ENCODE measurements at regions not wholly inside any gene's neighbourhood (a gene's known extent, or its start where the extent isn't known, plus 50 kb on each side); places are given as distances from the start of the nearest gene placed in this dataset.

GRCh38 chr20:22836211-22836610, 198.9 kb upstream of the SSTR4 start:
- DNase-seq (ENCODE audit: low read depth in 2 of 2), result peak in 1 of 2 donors; percentile 50
- no peak for TF ChIP-seq CTCF (IDR thresholded peaks at IDR 0.05; ENCODE audit: low read depth, low read length)
- H3K4me3 ChIP-seq (replicated peaks in 1 of 2; ENCODE audit: low read depth in 2 of 2, low read length in 2 of 2), result no peak overlapping the region

GRCh38 chr20:22836877-22837276, 198.2 kb upstream of the SSTR4 start:
- H3K4me3 ChIP-seq (replicated peaks in 1 of 2; ENCODE audit: low read depth in 2 of 2, low read length in 2 of 2), result no peak overlapping the region
- TF ChIP-seq CTCF (IDR thresholded peaks at IDR 0.05; ENCODE audit: low read depth, low read length), result no peak
- peak; percentile 47 to 51 for DNase-seq (ENCODE audit: low read depth in 2 of 2)

GRCh38 chr20:22838001-22838400, 197.1 kb upstream of the SSTR4 start:
- H3K4me3 ChIP-seq (replicated peaks in 1 of 2; ENCODE audit: low read depth in 2 of 2, low read length in 2 of 2), result no peak overlapping the region
- no peak for TF ChIP-seq CTCF (IDR thresholded peaks at IDR 0.05; ENCODE audit: low read depth, low read length)
- DNase-seq (ENCODE audit: low read depth in 2 of 2), result no peak

- no peak for DNase-seq (ENCODE audit: low read depth in 2 of 2)
- TF ChIP-seq CTCF (IDR thresholded peaks at IDR 0.05; ENCODE audit: low read depth, low read length), result no peak
- H3K4me3 ChIP-seq (replicated peaks in 1 of 2; ENCODE audit: low read depth in 2 of 2, low read length in 2 of 2), result no peak overlapping the region
Measured at GRCh38 chr20:22841846-22842245, 193.3 kb upstream of the SSTR4 start.

GRCh38 chr20:22842793-22843192, 192.3 kb upstream of the SSTR4 start:
- no peak for DNase-seq (ENCODE audit: low read depth in 2 of 2)
- H3K4me3 ChIP-seq (replicated peaks in 1 of 2; ENCODE audit: low read depth in 2 of 2, low read length in 2 of 2), result no peak overlapping the region
- no peak for TF ChIP-seq CTCF (IDR thresholded peaks at IDR 0.05; ENCODE audit: low read depth, low read length)

GRCh38 chr20:22844959-22845358, 190.2 kb upstream of the SSTR4 start:
- DNase-seq (ENCODE audit: low read depth in 2 of 2), result no peak
- H3K4me3 ChIP-seq (replicated peaks in 1 of 2; ENCODE audit: low read depth in 2 of 2, low read length in 2 of 2), result no peak overlapping the region
- no peak for TF ChIP-seq CTCF (IDR thresholded peaks at IDR 0.05; ENCODE audit: low read depth, low read length)

- DNase-seq (ENCODE audit: low read depth in 2 of 2), result no peak
- no peak for TF ChIP-seq CTCF (IDR thresholded peaks at IDR 0.05; ENCODE audit: low read depth, low read length)
- H3K4me3 ChIP-seq (replicated peaks in 1 of 2; ENCODE audit: low read depth in 2 of 2, low read length in 2 of 2), result no peak overlapping the region
Measured at GRCh38 chr20:22846863-22847262, 188.2 kb upstream of the SSTR4 start.
